ENCODE measurements at regions not wholly inside any gene's neighbourhood (a gene's known extent, or its start where the extent isn't known, plus 50 kb on each side); places are given as distances from the start of the nearest gene placed in this dataset.

GRCh38 chr11:82653752-82654151 lies 79.9 kb downstream of the FAM181B start:
- TF ChIP-seq, protein P1, sequence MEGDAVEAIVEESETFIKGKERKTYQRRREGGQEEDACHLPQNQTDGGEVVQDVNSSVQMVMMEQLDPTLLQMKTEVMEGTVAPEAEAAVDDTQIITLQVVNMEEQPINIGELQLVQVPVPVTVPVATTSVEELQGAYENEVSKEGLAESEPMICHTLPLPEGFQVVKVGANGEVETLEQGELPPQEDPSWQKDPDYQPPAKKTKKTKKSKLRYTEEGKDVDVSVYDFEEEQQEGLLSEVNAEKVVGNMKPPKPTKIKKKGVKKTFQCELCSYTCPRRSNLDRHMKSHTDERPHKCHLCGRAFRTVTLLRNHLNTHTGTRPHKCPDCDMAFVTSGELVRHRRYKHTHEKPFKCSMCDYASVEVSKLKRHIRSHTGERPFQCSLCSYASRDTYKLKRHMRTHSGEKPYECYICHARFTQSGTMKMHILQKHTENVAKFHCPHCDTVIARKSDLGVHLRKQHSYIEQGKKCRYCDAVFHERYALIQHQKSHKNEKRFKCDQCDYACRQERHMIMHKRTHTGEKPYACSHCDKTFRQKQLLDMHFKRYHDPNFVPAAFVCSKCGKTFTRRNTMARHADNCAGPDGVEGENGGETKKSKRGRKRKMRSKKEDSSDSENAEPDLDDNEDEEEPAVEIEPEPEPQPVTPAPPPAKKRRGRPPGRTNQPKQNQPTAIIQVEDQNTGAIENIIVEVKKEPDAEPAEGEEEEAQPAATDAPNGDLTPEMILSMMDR (IDR thresholded peaks at IDR 0.05): no peak
- POLR2A ChIA-PET: no interaction called here
- Mint-ChIP-seq H3K9me3 (no peaks in the 10 kb centered on the region), H3K4me3 (no peak overlapping the region), H3K27me3 (peaks cover 2% of the 10 kb centered on the region), H3K36me3 (ENCODE audit: low read depth) (no peaks in the 10 kb centered on the region), H3K27ac (no peak overlapping the region), H3K4me1 (ENCODE audit: low read depth) (no peaks in the 10 kb centered on the region)
- CTCF ChIA-PET: no interaction called here
- intact Hi-C loops (cut with micrococcal nuclease): no loop called here
- DNase-seq: no peak
- no peak for ATAC-seq

DNA sequence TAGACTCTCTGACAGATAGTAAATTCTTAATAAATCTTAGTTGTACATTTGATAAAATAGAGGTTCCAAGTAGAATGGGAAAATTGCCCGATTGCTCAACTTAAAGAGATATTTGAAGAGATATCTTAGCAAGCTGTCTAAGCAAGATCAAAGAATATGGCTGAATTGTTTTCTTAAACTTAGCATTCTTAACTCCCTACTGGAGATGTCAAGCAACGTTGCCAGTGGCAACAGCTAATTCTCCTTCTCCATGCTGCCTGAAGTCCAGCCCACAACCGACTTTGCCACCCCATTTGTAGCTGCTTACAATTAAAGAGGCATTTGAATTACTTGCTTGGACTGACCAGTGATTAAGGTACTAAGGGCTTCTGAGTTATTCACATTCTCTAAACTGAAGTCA lies 94.4 kb downstream of the FAM181B start:
- CTCF ChIA-PET: no interaction called here
- TF ChIP-seq, protein P1 (IDR thresholded peaks at IDR 0.05): no peak
- Mint-ChIP-seq H3K4me1 (ENCODE audit: low read depth) (no peaks in the 10 kb centered on the region), H3K4me3 (no peak overlapping the region), H3K9me3 (no peaks in the 10 kb centered on the region), H3K27ac (no peak overlapping the region), H3K36me3 (ENCODE audit: low read depth) (no peaks in the 10 kb centered on the region), H3K27me3 (peaks cover 3% of the 10 kb centered on the region)
- POLR2A ChIA-PET: no interaction called here
- ATAC-seq: no peak
- no peak for DNase-seq
- intact Hi-C loops (cut with micrococcal nuclease): no loop called here

GRCh38 chr11:82636615-82637014 lies 97.0 kb downstream of the FAM181B start:
- H3K9me3 Mint-ChIP-seq: no peaks in the 10 kb centered on the region
- H3K4me1 Mint-ChIP-seq (ENCODE audit: low read depth): peaks cover 2% of the 10 kb centered on the region
- no peak overlapping the region for H3K27ac Mint-ChIP-seq
- no peak for DNase-seq
- H3K36me3 Mint-ChIP-seq (ENCODE audit: low read depth): no peaks in the 10 kb centered on the region
- no peak for ATAC-seq
- TF ChIP-seq, protein P1 (IDR thresholded peaks at IDR 0.05): no peak
- ChIA-PET CTCF (no interaction called here), POLR2A (no interaction called here)
- intact Hi-C loops (cut with micrococcal nuclease): no loop called here
- no peak overlapping the region for H3K4me3 Mint-ChIP-seq
- H3K27me3 Mint-ChIP-seq: peaks cover 1% of the 10 kb centered on the region

GRCh38 chr11:82634091-82634490 lies 99.6 kb downstream of the FAM181B start:
- H3K27me3 Mint-ChIP-seq: peaks cover 3% of the 10 kb centered on the region
- H3K9me3 Mint-ChIP-seq: peaks cover 1% of the 10 kb centered on the region
- peaks cover 2% of the 10 kb centered on the region for H3K4me1 Mint-ChIP-seq (ENCODE audit: low read depth)
- ChIA-PET CTCF (no interaction called here), POLR2A (no interaction called here)
- H3K27ac Mint-ChIP-seq: no peak overlapping the region
- ATAC-seq (no peak), DNase-seq (no peak)
- H3K36me3 Mint-ChIP-seq (ENCODE audit: low read depth): no peaks in the 10 kb centered on the region
- intact Hi-C loops (cut with micrococcal nuclease): no loop called here
- TF ChIP-seq, protein P1 (IDR thresholded peaks at IDR 0.05): no peak
- no peak overlapping the region for H3K4me3 Mint-ChIP-seq

DNA sequence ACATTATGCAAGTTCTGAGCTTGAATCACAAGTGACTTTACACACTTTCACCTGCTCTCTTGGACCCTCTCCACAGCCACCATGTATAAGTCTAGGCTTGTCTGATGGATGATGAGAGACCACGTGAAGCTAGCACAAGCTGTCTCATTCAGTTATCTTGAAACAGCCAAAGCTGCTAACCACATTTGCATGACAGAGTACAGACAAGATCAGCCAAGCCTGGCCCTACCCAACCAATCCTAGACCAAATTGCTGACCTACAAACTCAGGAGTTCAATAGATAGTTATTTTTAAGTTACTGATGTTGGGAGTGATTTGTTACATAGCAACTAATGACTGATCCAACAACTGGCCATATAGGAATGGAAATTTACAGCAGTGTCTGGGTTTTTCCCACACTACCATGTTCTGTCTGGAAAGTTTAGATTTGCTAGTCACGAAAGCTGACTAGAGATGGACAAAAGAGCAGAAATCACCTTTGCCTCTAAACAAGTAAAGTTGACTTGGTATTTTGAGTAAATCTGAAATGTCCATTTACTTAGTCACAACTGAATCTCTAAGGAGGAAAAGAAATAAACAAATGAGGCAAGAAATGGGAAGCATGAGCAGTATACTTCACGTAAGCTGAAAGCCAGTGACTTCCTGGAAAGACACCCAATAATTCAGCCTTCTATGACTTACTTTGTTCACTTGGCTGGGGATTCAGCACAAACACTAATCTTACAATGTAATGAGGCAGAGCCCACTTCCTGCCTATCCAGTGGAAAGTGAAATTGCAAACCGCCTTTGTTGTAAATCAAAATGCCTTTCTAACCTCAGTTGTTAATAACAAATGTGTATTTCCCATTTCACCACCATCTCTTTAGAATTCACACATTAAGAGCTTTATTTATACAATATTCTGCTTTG lies 101.7 kb downstream of the FAM181B start:
- TF ChIP-seq, protein P1 (IDR thresholded peaks at IDR 0.05): no peak
- ATAC-seq (peak; percentile 24), DNase-seq (no peak)
- Mint-ChIP-seq H3K27ac (no peak overlapping the region), H3K4me3 (no peak overlapping the region), H3K27me3 (peaks cover 4% of the 10 kb centered on the region), H3K4me1 (ENCODE audit: low read depth) (peaks cover 2% of the 10 kb centered on the region), H3K36me3 (ENCODE audit: low read depth) (no peaks in the 10 kb centered on the region), H3K9me3 (peaks cover 11% of the 10 kb centered on the region)
- POLR2A ChIA-PET: no interaction called here
- CTCF ChIA-PET: interaction anchor here (1.5 kb wide), 1 partner anchor 15 kb away, joined by 3 read pairs; no protein-coding TSS in a partner anchor
- intact Hi-C loops (cut with micrococcal nuclease): no loop called here
